Left colon (tissue), 2 donors: ENCODE measurements at regions not wholly inside any gene's neighbourhood (a gene's known extent, or its start where the extent isn't known, plus 50 kb on each side); places are given as distances from the start of the nearest gene placed in this dataset.
"Not testable (repeated sequence)": the region's sequence is repeated elsewhere in the genome, so short reads cannot be mapped to it uniquely, and the experiment has no call there.

Experiments used
- ATAC-seq: fragments of 200-7000 bp; cut with Tn5 transposase; one replicate; pipeline ENCODE4 v1.9.1; 2020; ENCODE audit warnings: mild to moderate bottlenecking, moderate library complexity
- DNase-seq, 2 donors: peaks; one replicate each; pipeline ENCODE4 v3.0.0-alpha.2; 2020
- intact Hi-C, 2 donors: fragments of 100-400 bp; cut with DNase I in 1 of 2; cut with micrococcal nuclease in 1 of 2; formaldehyde crosslinking; loops; one replicate each; pipeline versions ENCODE4 v1.11.2 to v1.14.0; 2022; cut with DNase I, micrococcal nuclease
- donor health status: DM: no; HTN: no; CAD: no.
- donor health status: DM: yes; HTN: yes; CAD: no.

DNA sequence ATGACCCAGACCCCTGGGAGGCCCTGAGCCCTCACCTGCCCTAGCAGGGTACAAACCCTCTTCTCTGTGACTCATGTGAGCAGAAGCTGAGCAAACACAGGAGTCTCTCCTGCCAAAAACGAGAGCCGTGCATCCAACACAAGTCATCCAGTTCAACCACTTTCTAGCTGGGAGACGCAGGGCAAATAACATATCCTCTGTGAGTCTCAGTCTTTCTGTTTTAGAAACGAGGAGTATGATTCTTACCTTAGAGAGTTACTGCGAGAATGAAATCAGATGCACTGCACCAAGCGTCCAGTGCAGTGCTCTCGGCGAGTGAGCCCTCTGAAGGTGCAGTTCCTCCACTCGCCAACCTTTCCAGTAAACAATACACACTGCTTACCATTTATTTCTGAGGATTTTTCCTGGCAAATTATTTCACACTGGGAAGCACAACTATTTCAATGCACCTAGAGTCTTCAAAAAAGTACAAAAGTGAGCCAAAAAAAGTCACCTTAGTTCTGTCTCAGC is 331.8 kb upstream of the MYT1L start:
- no peak for ATAC-seq
- intact Hi-C loops: no loop called here
- no peak for DNase-seq

DNA sequence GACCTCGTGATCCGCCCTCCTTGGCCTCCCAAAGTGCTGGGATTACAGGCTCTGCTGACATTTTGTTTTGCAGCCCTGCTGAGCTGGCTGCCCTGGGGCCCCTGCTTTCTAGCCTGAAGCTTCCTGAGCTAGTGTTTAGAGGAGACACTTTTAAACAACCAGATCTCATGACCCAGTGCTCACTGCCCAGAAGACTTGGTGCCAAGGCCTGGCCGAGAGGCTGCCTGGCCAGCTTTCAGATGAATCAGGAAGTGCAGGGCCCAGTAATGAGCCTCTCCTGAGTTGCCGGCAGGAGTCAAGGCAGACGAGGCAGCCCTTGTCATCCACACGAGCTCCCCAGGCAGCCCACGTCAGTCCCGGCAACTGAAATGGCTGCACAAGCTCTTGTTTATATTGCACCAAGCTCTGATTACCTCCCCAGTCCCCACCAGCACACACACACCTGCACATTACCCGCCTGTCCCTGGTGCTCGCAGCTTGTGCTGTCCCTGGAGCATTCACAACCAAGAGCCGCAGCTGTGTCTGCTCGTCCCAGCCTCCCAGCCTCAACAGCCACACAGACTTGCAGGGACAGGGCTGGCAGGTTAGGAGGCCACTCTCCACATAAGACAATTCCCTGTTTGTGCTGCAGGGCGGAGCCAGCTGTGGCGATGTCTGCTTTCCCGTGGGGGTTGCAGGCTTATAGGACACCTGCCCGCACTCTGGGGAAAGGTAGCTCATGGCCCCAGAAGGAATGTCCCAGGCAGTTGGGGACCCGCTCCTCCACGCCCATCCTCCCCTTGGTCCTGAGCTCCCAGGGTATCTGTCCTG is 331.2 kb upstream of the MYT1L start:
- ATAC-seq (no peak), DNase-seq (peak in 1 of 2 donors; percentile 46)
- intact Hi-C loops: no loop called here

DNA sequence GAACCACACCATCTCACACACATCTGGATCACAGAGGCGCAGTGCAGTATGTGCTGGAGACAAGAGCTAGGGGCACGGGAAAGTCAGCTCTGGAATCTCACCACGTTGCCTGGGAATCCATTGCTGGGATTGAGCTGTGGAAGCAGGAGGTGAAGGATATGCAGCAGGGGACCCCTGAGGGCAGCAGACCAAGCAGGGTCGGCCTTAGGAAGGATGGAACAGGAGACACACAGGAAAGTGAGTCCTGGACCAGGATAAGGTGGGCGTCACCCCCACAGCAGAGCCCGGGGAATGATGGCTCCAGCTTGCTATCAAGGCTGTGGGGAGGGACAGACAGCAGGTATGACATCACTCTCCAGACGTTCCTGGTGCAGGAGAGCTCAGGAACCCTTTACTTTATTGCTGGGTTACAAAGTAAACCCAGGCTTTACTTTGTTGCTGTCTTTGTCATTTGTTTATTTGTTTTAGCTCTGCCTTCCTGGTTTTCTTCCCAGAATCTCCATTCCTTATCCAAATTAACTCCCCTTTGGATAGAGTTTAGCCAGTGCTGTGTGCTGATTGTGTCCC is 329.8 kb upstream of the MYT1L start:
- ATAC-seq: no peak
- DNase-seq: no peak
- intact Hi-C loops: no loop called here

DNA sequence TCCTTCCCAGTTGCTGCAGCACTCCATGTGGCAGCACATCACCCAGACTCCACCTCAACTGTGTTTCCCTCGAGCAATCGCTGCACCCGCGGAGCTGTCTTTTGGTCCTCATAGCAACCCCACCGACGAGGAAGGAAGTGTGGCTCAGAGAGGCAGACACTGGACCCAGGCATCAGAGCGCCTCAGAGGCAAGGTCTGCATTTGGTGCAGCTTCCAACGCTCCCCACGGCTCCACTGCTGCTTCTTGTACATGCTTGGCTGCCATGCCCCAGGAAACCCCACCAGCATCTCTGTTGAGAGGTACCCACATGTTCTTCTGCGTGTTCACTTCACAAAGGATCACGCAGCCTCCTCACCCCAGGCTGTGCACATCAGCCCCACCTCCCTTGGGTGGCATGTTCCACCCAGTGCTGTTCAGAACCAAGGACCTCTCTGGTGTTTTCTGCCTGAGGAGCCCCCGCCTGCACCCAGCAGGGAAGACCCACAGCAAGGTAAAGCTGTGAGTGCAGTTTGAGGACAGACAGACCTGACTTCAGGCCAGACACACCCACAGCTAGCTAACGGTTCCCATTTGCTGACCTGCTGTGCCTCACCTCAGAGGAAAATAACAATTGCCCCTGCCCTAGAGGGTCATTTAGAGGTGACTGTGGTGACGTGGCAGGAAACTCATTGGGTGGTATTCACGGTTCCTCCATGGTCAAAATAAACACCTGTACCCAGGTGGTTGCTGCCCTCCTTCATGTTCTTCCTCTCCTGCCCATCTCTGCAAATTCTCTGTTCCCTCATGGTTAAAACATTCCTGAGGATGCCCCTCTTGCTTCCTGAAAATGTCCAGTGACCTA is 326.3 kb upstream of the MYT1L start:
- no peak for DNase-seq
- intact Hi-C loops: no loop called here
- no peak for ATAC-seq

DNA sequence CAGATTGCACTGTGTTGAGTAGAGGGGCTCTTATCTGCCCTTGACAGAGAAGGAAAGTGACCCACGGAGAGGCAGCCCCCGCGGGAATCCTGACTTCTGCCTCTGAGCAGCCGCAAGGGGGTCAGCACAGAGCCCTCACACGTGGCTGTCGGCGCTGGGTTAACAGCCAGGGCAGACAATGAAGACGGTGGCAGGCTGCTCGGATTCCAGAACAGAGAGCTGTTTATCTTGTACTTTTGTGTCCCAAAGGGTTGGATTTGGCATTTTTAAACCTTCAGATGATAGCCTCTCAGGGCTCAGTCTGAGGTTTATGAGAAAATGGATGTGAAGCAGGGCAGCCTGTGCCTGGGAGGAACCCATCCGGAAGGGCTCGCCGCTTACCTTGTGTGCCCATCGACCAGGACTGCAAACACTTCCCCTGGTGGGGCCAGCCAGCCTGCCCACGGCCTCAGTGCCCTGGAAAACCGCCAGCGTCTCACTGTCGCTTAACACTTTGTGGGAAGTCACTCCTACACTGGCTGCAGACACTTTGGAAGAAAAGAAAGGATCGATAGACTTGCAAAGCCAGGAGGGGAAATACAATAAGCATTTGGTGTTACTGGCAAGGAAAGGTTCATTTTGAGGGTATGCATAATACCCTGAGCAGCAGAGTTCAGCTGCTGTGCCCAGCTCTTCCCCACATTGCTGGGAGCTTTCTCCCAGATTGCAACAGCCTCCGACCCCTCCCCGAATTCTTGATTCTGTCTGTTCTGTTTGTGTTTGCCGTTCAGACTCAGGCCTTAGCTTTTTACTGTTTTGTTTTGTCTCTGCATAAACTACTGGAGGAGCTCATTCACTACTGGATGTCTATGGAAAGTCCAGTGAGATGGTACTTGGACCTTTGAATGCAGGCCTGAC is 325.3 kb upstream of the MYT1L start:
- no peak for DNase-seq
- intact Hi-C loops: no loop called here
- no peak for ATAC-seq

DNA sequence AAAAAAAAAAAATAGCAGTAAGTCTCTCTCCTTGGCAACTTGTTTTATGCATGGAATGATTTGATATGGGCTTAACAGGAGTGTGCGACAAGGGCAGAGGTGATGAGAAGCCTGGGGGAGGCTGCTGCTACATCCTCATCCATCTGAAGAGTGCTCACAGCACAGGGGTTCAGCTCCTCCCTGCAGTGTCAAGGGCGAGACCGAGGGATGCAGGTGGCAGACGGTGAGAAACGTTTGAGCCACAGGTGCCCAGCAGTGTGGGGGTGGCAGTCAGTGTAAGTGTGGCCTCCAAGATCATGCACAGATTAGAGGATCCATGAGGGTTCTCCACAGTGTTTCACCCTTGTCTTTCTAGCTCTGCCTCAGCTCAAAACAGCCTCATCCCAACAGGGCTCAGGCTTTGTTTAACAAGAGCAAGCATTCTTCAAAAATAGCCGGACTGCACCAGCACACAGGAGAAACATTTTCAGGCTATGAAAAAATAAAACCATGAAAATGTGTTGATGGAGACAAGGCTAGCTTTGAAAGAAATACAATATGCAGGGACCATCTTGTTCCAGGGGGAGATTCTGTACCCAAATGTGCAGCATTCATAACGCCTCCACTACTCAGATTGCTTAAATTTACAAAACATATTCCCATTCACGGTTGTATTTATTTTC is 324.5 kb upstream of the MYT1L start:
- no peak for DNase-seq
- intact Hi-C loops: no loop called here
- no peak for ATAC-seq

DNA sequence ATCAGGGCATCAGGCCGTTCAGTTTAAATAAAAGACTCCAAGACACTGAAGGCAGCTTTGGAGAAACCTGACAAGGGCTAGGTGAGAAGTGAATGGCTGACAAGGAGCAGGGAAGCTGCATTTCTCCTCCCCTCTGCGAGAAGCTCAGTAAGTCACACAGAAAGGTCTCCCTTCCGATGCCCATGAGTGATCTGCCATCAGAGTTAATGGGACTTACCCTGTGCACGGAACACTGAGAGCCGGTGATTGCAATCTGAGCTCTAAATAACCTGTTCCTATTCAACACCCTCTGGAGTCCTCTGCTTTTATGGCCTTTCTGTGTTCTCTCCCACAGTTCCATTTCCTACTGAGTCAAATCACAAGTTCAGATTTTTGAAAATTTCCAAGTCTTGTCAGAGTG is 322.2 kb upstream of the MYT1L start:
- no peak for DNase-seq
- intact Hi-C loops: no loop called here
- no peak for ATAC-seq

DNA sequence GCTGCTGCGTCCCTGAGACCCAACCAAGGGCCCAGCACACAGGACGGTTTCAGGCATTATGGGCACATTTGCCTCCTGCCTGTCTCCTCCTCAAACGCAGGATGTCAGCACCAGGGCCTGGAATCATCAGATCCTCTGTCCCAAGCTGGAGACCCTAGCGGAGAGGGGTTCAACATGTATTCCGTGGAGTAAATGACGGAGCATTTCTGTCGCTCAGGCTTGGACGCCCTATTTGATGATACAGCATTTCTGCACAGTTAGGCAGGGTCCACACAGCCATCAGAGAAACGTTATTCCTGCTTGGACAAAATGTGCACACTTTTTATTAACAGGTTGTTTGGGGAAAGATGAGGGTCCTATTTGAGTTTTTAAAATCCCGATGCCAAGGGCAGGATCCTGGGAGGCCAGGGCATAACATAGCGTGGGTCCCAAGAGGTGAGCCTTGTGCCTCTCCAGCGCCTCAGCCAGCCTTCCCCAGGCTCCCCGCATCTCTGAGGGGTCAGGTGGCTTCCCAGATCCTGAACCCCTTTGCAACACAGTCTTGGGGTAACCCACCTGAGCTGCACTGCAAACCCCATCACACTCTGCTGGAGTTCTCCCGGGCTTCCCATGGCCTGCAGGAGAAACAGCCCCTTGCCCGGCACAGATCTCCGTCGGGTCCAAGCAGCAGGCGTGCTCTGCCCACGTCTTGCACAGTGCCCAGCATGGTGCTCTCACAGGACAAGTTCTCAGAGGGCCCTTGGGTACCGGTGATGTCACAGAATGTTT is 319.7 kb upstream of the MYT1L start:
- ATAC-seq (no peak), DNase-seq (no peak)
- intact Hi-C loops: no loop called here

DNA sequence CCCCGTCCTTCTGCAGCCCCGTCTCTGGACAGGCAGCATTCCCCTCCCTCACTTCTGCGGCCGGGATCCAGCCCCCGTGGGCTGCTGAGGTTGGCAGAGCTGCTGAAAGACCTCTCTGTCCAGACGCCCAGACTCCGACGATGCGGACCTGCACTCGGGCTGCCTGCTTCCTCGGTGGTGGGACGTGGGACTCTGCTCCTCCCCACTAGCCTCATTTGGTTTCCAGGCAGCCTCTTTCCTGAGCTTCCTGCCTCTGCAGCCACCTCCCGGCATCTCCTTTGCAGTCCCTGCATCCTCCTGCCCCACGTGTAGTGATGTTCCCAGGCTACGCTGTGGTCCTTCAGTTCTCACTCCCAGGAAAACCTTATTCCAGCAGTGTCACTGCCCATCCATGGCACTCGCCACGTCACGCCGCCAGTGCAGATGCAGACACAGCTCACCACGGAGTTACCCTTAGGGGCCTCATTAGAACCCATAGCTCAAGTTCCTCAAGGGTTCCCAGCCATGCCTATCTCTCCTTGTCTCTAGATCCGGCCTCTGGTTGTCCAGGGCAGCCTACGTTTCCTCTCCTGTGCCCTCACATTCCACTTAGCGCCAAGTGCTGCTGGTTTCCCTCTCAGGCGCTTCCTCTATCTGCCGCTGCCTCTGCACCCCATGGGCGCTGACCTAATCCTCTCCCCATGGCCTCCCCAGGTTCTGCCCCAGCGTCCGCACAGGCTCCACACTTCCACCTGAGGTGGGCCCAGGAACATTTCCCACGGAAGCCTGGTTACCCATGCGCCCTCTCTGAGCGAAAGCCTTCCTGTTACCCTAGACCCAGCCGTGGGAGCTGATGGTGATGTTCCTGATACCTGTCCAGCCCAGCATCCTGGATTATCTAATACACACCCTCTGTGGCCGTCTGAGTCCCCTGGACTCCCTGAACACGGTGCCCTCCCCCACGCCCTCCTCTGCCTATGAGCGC is 318.3 kb upstream of the MYT1L start:
- intact Hi-C loops: no loop called here
- ATAC-seq (no peak), DNase-seq (no peak)

DNA sequence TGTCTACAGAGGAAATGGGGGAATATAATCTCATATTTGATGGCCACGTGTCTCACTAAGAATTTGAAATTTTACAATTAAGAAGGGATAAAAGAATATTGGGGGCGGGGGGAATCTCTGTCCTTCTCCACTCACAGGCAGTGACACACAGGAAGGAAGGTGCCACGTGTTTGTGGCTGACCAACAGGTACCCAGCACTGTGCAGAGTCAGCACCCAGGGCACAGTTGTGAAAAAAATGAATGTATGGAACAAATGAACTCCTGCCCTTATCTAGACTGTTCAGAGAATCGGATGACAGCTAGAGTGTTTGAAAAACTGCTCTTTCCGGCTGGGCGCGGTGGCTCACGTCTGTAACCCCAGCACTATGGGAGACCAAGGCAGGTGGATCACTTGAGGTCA is 317.0 kb upstream of the MYT1L start:
- ATAC-seq: no peak
- DNase-seq: no peak
- intact Hi-C loops: no loop called here

DNA sequence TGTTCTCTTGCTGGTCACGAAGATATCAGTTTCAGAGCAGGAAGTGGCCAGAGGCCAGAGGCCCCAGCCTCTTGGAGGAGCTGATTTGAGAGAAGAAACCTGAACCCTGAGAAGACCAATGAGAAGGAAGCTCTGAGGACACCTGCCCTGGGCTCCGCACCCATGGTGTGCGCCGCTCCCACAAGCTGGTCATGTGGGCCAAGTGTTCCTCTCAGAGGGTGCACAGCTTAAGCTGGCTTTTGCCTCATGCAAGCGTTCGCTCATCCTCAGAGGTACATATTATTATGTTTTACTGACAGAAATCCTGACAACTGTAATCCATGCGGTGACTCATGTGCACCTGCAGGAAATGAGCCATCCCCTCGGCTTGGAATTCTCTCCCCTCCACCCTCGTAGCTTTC is 316.1 kb upstream of the MYT1L start:
- no peak for DNase-seq
- ATAC-seq: no peak
- intact Hi-C loops: no loop called here

DNA sequence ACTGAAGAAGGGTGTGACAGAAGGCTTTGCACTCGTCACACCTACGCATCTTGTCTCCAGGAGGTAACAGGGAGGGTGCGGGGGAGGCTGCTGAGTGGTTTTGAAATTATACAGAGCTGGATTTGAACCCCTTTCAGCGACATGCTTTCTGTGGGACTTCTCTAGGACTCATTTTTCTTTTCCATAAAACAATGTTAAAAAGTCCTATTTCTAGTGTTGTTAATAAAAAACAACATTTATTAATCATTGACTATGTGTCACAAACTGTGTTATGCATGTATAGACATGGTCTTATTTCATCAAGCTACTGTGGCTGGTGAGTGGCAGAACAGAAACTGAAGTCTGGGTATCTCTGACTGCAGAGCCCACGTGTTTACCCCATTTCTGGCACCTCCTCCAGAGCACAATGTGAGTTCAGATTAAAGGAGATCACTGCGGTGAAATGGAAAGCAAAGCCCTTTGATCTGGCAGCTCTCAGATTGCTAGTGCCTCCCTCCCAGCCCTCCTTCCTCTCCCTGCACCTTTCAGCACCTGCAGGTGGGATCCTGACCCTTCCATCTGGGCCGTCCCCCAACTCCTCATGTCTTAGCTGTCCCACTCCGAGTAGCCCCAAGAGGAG is 315.5 kb upstream of the MYT1L start:
- ATAC-seq: no peak
- DNase-seq: no peak
- intact Hi-C loops: no loop called here

DNA sequence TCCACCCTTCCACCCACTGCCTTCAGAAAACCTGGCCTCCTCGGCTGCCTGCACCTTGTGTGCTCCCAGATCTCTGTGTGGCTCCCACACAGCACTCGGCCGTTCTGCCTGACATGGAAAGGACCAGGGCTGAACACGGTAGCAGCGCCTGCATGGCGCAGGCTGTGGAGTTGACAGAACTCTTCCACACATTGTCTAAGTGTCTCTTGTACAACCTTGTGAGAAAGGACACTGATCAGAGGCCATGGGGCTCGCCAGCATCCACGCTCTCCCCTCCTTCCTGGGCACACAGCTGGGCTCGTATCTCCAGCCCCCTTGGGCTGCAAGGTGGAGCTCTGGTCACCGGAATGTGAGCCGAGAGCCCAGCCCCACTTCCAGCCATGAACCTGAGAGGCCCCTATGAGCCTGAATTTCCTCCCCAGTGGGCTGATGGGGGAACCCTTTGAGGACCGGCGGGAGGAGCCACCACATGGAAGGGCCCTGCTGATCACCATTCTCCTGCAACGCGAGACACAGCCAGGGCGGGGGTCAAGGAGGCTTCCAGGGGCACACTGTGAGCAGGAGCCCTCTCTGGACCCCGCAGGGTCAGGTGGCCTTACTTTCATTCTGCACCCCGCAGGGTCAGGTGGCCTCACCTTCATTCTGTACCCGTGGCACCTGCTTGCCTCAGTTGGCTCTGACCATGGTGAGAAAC is 314.2 kb upstream of the MYT1L start:
- no peak for ATAC-seq
- intact Hi-C loops: no loop called here
- no peak for DNase-seq

DNA sequence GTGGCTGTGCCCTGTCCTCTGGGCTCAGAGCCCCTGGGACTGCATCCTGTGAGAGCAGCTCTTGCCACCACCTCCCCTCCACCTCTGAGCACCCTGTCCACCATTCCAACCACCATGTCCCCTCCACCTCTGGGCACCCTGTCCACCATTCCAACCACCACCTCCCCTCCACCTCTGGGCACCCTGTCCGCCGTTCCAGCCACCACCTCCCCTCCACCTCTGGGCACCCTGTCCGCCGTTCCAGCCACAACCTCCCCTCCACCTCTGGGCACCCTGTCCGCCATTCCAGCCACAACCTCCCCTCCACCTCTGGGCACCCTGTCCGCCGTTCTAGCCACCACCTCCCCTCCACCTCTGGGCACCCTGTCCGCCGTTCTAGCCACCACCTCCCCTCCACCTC is 313.7 kb upstream of the MYT1L start:
- intact Hi-C loops, DNase-seq, ATAC-seq: not testable (repeated sequence)

DNA sequence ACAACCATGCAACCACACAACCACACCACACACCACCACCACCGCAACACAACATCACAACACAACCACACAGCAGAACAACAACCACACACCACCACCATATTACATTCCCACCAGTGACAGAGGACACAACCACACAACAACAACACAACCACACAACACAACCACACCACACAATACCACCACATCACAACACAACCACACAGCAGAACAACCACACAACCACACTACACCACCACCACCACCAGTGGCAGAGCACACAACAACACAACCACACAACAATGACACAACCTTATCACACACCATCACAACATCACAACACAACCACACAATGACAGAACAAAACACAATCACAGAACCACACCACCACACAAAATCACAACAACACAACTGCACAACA is 313.0 kb upstream of the MYT1L start:
- DNase-seq (no peak), ATAC-seq (no peak)
- intact Hi-C loops: no loop called here
